HepG2 (cell line): ENCODE measurements at regions not wholly inside any gene's neighbourhood (a gene's known extent, or its start where the extent isn't known, plus 50 kb on each side); places are given as distances from the start of the nearest gene placed in this dataset.

Experiments used
- HNRNPUL1 ChIP-seq: fragments of 200-400 bp; formaldehyde crosslinking; IDR thresholded peaks from 2 replicates; pipeline ENCODE4 v1.6.1; 2017; ENCODE audit warnings: low read depth, mild to moderate bottlenecking, low read length, moderate library complexity
- MAFK ChIP-seq, 2 experiments: IDR thresholded peaks in 1 of 2; conservative IDR thresholded peaks in 1 of 2; 2 replicates each; pipeline ENCODE4 v1.6.1; 2011; ENCODE audit warnings: improper control_type of control experiment in 2 of 2, low read length in 2 of 2
- PHF8 ChIP-seq: sonication (generic); formaldehyde crosslinking; IDR thresholded peaks from 2 replicates; pipeline ENCODE4 v1.5.0; 2020; ENCODE audit warnings: missing genetic modification reagents
- RAD21 ChIP-seq: fragments of 450-650 bp; formaldehyde crosslinking; IDR thresholded peaks from 2 replicates; pipeline ENCODE4 v1.5.0; 2020; ENCODE audit warnings: mild to moderate bottlenecking
- ZNF616 ChIP-seq: sonication (generic); formaldehyde crosslinking; IDR thresholded peaks from 2 replicates; pipeline ENCODE4 v1.5.0; 2020; ENCODE audit warnings: low read depth, mild to moderate bottlenecking, missing genetic modification reagents
- TF ChIP-seq, protein P1 (sequence below): sonication (generic); formaldehyde crosslinking; IDR thresholded peaks from 2 replicates; pipeline ENCODE4 v1.5.0; 2020; ENCODE audit warnings: mild to moderate bottlenecking, missing genetic modification reagents, moderate library complexity

DNA sequence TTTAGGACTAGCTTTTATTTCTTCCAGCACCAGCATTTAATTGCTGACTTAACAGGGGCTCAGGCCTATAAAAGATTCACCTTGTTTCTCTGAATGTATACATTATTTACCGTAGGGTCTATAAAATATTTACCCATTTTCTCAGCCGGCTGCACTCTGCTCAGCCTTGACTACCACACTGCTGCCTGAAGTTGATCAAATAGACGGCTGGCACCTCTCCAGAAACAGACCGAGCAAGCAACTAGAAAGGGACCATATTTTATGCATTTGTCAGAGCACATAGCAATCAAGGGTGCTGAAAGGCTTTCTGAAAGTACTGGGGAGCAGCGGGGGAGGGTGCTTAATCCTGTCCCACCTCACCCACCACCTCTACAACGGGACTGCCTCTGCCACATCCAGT lies 64.7 kb upstream of the FGGY start:
- TF ChIP-seq ZNF616 (no peak), MAFK (conservative IDR thresholded peaks at IDR 0.05 in 1 of 2, IDR thresholded peaks at IDR 0.05 in 1 of 2; ENCODE audit: low read length in 2 of 2) (no peak), PHF8 (CRISPR knock-in tag) (no peak), HNRNPUL1 (no peak), RAD21 (CRISPR knock-in tag) (no peak)
- TF ChIP-seq, protein P1, sequence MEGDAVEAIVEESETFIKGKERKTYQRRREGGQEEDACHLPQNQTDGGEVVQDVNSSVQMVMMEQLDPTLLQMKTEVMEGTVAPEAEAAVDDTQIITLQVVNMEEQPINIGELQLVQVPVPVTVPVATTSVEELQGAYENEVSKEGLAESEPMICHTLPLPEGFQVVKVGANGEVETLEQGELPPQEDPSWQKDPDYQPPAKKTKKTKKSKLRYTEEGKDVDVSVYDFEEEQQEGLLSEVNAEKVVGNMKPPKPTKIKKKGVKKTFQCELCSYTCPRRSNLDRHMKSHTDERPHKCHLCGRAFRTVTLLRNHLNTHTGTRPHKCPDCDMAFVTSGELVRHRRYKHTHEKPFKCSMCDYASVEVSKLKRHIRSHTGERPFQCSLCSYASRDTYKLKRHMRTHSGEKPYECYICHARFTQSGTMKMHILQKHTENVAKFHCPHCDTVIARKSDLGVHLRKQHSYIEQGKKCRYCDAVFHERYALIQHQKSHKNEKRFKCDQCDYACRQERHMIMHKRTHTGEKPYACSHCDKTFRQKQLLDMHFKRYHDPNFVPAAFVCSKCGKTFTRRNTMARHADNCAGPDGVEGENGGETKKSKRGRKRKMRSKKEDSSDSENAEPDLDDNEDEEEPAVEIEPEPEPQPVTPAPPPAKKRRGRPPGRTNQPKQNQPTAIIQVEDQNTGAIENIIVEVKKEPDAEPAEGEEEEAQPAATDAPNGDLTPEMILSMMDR (CRISPR knock-in tag), result no peak
